IPS DF 6.9 (cell line): ENCODE measurements at regions not wholly inside any gene's neighbourhood (a gene's known extent, or its start where the extent isn't known, plus 50 kb on each side); places are given as distances from the start of the nearest gene placed in this dataset.
"Not testable (repeated sequence)": the region's sequence is repeated elsewhere in the genome, so short reads cannot be mapped to it uniquely, and the experiment has no call there.

Experiments
- DNase-seq: peaks from one replicate; pipeline ENCODE4 v3.0.0-alpha.2; 2013; ENCODE audit warnings: low read depth, low spot score
- H3K27ac ChIP-seq: one replicate; pipeline ENCODE4 v1.5.1; 2013; ENCODE audit warnings: low read length, control low read depth
- H3K27me3 ChIP-seq: 2 replicates; pipeline ENCODE4 v1.6.1; 2013; ENCODE audit warnings: mild to moderate bottlenecking, low read length; ENCODE audit not compliant: control insufficient read depth, insufficient read depth
- H3K36me3 ChIP-seq: 2 replicates; pipeline ENCODE4 v1.6.1; 2013; ENCODE audit warnings: low read length; ENCODE audit not compliant: control insufficient read depth, insufficient read depth
- H3K4me1 ChIP-seq: 2 replicates; pipeline ENCODE4 v1.6.1; 2013; ENCODE audit warnings: low read length; ENCODE audit not compliant: control insufficient read depth, insufficient read depth
- H3K4me3 ChIP-seq: 2 replicates; pipeline ENCODE4 v1.5.1; 2013; ENCODE audit warnings: mild to moderate bottlenecking, low read length
- H3K9me3 ChIP-seq: 2 replicates; pipeline ENCODE4 v1.6.1; 2013; ENCODE audit warnings: low read length, inconsistent platforms; ENCODE audit not compliant: control insufficient read depth, insufficient read depth
- WGBS: extraction: QIAGEN DNeasy Blood & Tissue Kit; methylation state at CpG from one replicate; pipeline ENCODE4 v1.1.7; 2013; ENCODE audit warnings: mixed read lengths, missing lambda C conversion rate; ENCODE audit not compliant: insufficient read length, insufficient coverage; 5-methylcytosine and 5-hydroxymethylcytosine counted together

- no peaks in the 10 kb centered on the region for H3K36me3 ChIP-seq
- H3K27me3 ChIP-seq: no peaks in the 10 kb centered on the region
- DNase-seq: no peak
- no peak overlapping the region for H3K27ac ChIP-seq
- H3K4me3 ChIP-seq: no peak overlapping the region
- no CpG with 5 or more reads among the region's 1 CpG for WGBS
- H3K4me1 ChIP-seq: no peaks in the 10 kb centered on the region; the same call in 1 of the 2 replicates
- H3K9me3 ChIP-seq: no peaks in the 10 kb centered on the region
These were observed 50.9 kb upstream of the OSTN start for GRCh38 chr3:191148131-191148530.

GRCh38 chr3:191143224-191143623 lies 55.8 kb upstream of the OSTN start:
- H3K4me3 ChIP-seq: no peak overlapping the region
- no peaks in the 10 kb centered on the region; the same call in 1 of the 2 replicates for H3K4me1 ChIP-seq
- DNase-seq: no peak
- WGBS: no CpG with 5 or more reads among the region's 1 CpG
- no peaks in the 10 kb centered on the region for H3K36me3 ChIP-seq
- H3K27ac ChIP-seq: no peak overlapping the region
- H3K27me3 ChIP-seq: no peaks in the 10 kb centered on the region
- no peaks in the 10 kb centered on the region for H3K9me3 ChIP-seq

GRCh38 chr3:191141728-191142127 lies 57.3 kb upstream of the OSTN start:
- no peaks in the 10 kb centered on the region for H3K36me3 ChIP-seq
- H3K4me3 ChIP-seq: no peak overlapping the region
- H3K4me1 ChIP-seq: no peaks in the 10 kb centered on the region; the same call in 1 of the 2 replicates
- no peak overlapping the region for H3K27ac ChIP-seq
- no peak for DNase-seq
- no peaks in the 10 kb centered on the region for H3K27me3 ChIP-seq
- no CpG with 5 or more reads among the region's 4 CpGs for WGBS
- no peaks in the 10 kb centered on the region for H3K9me3 ChIP-seq

- H3K4me1 ChIP-seq: no peaks in the 10 kb centered on the region; the same call in 1 of the 2 replicates
- no peaks in the 10 kb centered on the region for H3K36me3 ChIP-seq
- H3K4me3 ChIP-seq: no peak overlapping the region
- no peak overlapping the region for H3K27ac ChIP-seq
- no peaks in the 10 kb centered on the region for H3K27me3 ChIP-seq
- DNase-seq: no peak
- no peaks in the 10 kb centered on the region for H3K9me3 ChIP-seq
- WGBS: no CpG with 5 or more reads among the region's 3 CpGs
These were observed 59.3 kb upstream of the OSTN start for GRCh38 chr3:191139736-191140135.

- Histone ChIP-seq H3K4me1 (no peaks in the 10 kb centered on the region), H3K36me3 (no peaks in the 10 kb centered on the region), H3K4me3 (no peak overlapping the region), H3K9me3 (no peaks in the 10 kb centered on the region), H3K27me3 (no peaks in the 10 kb centered on the region), H3K27ac (no peak overlapping the region)
- WGBS: no CpG with 5 or more reads among the region's 1 CpG
- no peak for DNase-seq
These were observed 60.1 kb upstream of the OSTN start for GRCh38 chr3:191138937-191139336.

- no peak overlapping the region for H3K4me3 ChIP-seq
- H3K9me3 ChIP-seq: no peaks in the 10 kb centered on the region
- no peaks in the 10 kb centered on the region for H3K36me3 ChIP-seq
- no CpG with 5 or more reads among the region's 1 CpG for WGBS
- no peaks in the 10 kb centered on the region for H3K27me3 ChIP-seq
- no peak for DNase-seq
- H3K4me1 ChIP-seq: no peaks in the 10 kb centered on the region
- H3K27ac ChIP-seq: no peak overlapping the region
These were observed 61.3 kb upstream of the OSTN start for GRCh38 chr3:191137708-191138107.

- Histone ChIP-seq H3K36me3 (no peaks in the 10 kb centered on the region), H3K4me1 (no peaks in the 10 kb centered on the region), H3K4me3 (no peak overlapping the region), H3K27ac (no peak overlapping the region), H3K27me3 (no peaks in the 10 kb centered on the region), H3K9me3 (no peaks in the 10 kb centered on the region)
- DNase-seq: peak; percentile 27
- WGBS: no CpG with 5 or more reads among the region's 6 CpGs
These were observed 62.7 kb upstream of the OSTN start for GRCh38 chr3:191136347-191136746.

GRCh38 chr3:191135175-191135574 lies 63.9 kb upstream of the OSTN start:
- H3K9me3 ChIP-seq: no peaks in the 10 kb centered on the region
- H3K27ac ChIP-seq: no peak overlapping the region
- no peaks in the 10 kb centered on the region for H3K36me3 ChIP-seq
- H3K4me3 ChIP-seq: no peak overlapping the region
- H3K4me1 ChIP-seq: no peaks in the 10 kb centered on the region
- DNase-seq: no peak
- WGBS: no CpG with 5 or more reads among the region's 2 CpGs
- H3K27me3 ChIP-seq: no peaks in the 10 kb centered on the region

- H3K27ac ChIP-seq: no peak overlapping the region
- DNase-seq: no peak
- H3K9me3 ChIP-seq: no peaks in the 10 kb centered on the region
- no CpG with 5 or more reads among the region's 5 CpGs for WGBS
- H3K4me1 ChIP-seq: no peaks in the 10 kb centered on the region
- H3K4me3 ChIP-seq: no peak overlapping the region
- no peaks in the 10 kb centered on the region for H3K36me3 ChIP-seq
- H3K27me3 ChIP-seq: no peaks in the 10 kb centered on the region
These were observed 65.7 kb upstream of the OSTN start for GRCh38 chr3:191133359-191133758.

- DNase-seq: no peak
- Histone ChIP-seq H3K4me1 (no peaks in the 10 kb centered on the region), H3K9me3 (no peaks in the 10 kb centered on the region), H3K36me3 (no peaks in the 10 kb centered on the region), H3K4me3 (no peak overlapping the region), H3K27ac (no peak overlapping the region), H3K27me3 (no peaks in the 10 kb centered on the region)
- WGBS: no CpG with 5 or more reads among the region's 4 CpGs
These were observed 67.7 kb upstream of the OSTN start for GRCh38 chr3:191131305-191131704.

GRCh38 chr3:191124891-191125290 lies 74.2 kb upstream of the OSTN start:
- no CpG with 5 or more reads among the region's 30 CpGs for WGBS
- not testable (repeated sequence) for H3K4me3 ChIP-seq, DNase-seq, H3K27me3 ChIP-seq, H3K4me1 ChIP-seq, H3K36me3 ChIP-seq, H3K9me3 ChIP-seq, H3K27ac ChIP-seq
